Stimulated activated CD4-positive, alpha-beta T cell treated with anti-CD3 and anti-CD28 coated beads, Interleukin-4, amount 100 ng/mL, for 48 hours (primary cell): ENCODE measurements at regions not wholly inside any gene's neighbourhood (a gene's known extent, or its start where the extent isn't known, plus 50 kb on each side); places are given as distances from the start of the nearest gene placed in this dataset.

Experiments used
- DNase-seq, 2 donors: peaks; one replicate each; pipeline ENCODE4 v3.0.0-alpha.2; 2020; ENCODE audit warnings: low read depth in 2 of 2

DNA sequence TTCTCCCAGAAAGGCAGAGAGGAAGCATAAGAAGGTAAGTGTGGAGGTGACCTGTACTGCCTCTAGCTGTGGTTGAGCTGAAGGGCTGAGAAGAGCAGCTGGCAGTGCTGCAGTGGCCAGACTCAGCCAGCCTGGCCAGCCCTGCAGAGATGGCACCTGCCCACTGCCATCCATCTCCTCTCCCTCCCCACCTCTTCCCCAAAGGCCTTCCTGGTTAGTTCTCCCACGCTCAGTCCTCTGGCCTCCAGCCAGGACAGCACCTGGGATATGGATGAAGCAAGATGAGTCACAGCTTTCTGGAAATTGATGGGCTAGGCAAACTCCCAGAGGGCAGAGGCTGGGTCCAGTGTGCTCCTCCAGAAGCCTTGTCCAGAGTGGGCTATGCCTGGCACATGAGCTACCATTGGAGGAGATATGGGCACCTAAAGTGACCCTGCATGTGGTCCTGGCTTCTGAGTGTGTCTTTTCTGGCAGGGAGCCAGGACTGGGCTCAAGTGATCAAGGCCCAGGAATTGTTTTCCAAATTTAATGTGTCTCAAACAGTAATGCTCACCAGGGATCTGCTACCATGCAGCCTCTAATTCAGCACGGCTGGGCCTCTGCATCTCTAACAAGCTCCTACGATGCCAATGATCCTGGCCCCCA is 81.0 kb upstream of the CACUL1 start:
- no peak for DNase-seq

GRCh38 chr10:118838364-118838763 is 83.6 kb upstream of the CACUL1 start:
- DNase-seq, result no peak

GRCh38 chr10:118839348-118839747 is 84.6 kb upstream of the CACUL1 start:
- DNase-seq, result no peak

- peak; percentile 53 to 58 for DNase-seq
Observed at GRCh38 chr10:118840071-118840775, 85.5 kb upstream of the CACUL1 start.

DNA sequence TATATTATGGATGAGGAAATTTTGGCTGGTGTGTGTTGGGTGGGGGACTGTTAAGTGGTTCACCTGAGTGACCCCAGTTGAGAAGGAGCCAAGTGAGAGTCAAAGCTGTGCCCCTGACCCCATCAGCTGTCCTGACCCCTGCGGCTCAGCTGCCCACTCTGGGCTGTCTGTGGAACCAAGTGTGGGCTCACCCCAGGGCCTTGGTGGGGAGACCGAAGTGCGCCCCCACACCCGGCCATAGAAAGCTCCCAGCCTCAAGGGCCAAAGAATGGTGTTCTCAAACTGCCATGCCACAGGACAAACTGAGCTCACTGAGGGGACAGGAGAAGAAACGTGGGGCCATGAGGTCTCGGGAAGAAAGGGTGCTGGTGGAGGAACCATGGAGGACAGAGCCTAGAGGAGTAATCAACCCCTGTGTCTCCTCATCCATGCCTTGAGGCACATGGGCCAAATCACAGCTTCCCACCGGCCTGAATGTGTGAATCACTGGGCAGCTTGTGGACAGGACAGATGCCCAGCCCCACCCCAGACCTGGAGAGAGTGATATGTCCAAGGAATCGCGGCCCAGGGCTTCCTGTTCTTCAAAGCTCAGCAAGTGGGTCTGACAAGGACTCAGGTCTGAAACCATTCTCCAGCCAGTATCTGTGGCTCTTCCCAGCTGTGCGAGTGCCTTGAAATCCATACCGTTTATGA is 86.2 kb upstream of the CACUL1 start:
- DNase-seq, result no peak

DNA sequence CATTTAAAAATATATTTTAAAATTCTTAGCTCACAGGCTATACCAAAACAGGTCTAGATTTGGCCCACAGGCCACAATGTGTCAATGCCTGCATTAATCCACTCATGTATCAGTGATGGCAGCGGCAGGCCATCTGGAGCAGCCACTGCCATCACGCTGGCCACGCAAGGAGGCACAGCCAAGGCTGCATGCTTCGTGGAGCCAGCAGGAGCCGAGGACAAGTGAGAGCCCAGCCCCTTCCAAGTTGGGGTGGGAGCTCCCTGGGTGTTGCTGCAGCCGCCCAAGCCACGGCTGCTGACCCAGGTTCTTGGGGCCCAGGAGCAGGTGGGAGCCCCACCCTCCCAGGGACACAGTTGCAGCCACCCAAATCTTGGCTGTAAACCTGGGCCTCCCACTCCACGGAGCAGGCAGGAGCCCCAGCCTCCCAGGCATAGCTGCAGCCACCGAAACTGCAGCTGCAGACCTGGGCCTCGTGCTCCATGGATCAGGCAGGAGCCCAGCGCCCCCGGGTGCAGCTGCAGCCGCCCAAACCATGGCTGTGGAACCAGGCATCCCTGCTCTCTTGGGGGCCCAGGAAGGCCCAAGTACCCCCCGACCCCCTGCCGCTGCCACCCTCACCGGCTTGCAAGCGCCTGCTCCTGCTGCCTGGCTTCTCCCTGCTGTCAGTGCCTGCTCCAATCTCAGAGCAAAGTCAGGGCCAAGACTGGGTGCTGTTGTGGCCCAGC is 87.3 kb upstream of the CACUL1 start:
- DNase-seq, result no peak

DNA sequence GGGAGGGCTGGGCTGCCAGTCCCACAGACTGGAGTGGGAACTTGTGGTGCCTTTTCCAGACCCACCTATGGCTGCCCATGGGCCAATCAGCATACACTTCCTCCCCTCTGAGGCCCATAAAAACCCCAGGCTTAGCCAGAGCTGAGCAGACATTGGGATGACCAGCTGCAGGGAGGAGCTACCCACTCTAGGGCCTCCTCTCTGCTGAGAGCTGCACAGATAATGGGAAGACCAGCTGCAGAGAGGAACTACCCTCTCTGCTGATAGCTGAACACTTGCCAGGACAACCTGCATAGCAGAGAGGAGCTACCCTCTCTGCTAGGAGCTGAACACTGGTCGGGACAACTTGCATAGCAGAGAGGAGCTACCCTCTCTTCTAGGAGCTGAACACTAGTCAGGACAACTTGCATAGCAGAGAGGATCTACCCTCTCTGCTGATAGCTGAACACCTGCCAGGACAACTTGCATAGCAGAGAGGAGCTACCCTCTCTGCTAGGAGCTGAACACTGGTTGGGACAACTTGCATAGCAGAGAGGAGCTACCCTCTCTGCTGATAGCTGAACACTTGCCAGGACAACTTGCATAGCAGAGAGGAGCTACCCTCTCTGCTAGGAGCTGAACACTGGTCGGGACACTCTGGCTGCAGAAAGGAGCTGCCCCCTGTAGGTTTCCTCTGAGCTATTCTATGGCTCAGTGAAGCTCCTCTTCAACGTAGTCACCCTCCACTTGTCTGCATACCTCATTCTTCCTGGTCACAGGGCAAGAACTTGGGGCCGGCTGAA is 88.3 kb upstream of the CACUL1 start:
- DNase-seq, result no peak

GRCh38 chr10:118843647-118844265 is 89.0 kb upstream of the CACUL1 start:
- no peak for DNase-seq

DNA sequence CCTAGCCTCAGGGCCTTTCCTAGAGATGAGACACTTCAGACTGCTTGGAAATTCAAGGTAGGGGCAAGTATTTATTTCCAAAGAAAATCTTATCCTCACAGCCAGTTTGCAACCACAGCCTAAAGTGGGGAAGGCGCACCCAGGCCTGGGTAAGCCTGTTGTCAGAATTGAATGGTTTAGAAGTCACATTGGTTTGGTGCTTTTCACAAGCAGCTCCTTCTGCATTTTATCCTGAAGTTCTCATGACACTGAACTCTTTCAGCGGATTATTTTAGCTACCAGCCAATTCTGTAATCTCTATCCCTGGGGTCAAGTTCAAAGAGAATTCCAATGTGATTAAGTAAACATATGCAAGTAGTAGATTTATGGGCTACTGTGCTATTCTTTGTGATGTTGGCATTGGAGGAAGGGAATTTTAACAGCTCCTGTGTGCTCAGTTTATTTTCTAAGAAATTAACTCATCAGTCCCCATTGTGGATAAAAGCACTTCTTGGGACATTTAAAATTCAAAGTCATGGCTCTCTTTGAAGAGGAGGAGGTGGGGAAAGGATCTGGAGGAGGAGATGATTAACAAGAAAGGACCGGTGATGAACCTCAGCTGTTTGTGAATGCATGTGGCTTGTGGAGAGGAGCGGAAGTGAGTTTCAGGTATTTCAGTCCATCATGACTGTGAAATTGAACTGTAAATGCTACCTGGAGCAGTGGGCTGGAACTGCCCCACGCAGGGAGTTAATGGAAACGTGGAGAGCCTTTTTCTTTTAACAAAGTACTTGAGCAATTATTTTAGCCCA is 90.2 kb upstream of the CACUL1 start:
- no peak for DNase-seq

DNA sequence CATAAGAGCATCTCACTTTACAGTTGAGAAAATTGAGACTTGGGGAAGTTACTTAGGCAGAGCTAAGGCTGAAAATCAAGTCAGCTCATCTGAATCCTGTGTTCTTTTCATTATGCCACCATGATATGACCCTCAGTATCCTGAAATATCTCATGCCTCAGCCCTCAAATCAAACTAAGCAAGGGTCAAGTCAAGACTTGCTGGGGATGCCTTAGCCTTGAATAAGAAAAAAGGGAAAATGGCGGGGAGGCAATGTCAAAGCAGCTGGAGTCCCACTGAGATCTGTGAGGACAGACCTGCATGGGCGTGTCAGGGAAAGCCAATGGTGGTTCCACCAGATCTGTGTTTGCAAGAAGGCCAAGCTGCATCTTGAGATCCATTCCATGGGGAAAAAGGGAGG is 91.0 kb upstream of the CACUL1 start:
- no peak for DNase-seq

DNA sequence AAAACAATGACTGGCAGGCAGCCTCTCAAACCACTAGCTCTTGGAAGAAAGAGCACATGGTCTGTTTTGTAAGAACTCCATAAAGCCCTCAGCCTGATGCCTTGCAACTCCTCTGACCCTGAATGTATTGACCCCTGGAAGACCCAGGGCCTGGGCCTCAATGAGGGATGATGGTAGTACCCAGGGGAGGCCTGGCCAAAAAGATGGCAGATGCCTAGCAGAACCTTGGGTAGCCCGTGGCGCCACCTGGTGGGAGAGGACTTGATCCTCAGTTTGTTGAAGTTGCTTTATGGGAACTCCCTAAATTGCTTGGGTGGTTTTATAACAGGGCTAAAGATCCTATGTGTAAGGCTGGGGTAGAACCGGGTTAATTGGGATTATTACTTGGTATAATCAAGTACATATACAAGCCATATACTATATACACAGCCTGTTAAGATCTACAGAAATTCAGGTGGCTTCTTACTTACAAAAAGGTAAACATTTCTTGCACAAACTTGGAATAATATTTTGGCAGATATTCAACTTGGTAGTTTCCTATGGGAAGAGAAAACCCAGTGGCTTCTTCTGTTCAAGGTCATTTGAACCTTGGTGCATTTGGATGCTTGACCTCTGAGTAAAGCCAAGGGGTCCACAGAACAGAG is 95.8 kb upstream of the CACUL1 start:
- peak; percentile 74 to 90 for DNase-seq

DNA sequence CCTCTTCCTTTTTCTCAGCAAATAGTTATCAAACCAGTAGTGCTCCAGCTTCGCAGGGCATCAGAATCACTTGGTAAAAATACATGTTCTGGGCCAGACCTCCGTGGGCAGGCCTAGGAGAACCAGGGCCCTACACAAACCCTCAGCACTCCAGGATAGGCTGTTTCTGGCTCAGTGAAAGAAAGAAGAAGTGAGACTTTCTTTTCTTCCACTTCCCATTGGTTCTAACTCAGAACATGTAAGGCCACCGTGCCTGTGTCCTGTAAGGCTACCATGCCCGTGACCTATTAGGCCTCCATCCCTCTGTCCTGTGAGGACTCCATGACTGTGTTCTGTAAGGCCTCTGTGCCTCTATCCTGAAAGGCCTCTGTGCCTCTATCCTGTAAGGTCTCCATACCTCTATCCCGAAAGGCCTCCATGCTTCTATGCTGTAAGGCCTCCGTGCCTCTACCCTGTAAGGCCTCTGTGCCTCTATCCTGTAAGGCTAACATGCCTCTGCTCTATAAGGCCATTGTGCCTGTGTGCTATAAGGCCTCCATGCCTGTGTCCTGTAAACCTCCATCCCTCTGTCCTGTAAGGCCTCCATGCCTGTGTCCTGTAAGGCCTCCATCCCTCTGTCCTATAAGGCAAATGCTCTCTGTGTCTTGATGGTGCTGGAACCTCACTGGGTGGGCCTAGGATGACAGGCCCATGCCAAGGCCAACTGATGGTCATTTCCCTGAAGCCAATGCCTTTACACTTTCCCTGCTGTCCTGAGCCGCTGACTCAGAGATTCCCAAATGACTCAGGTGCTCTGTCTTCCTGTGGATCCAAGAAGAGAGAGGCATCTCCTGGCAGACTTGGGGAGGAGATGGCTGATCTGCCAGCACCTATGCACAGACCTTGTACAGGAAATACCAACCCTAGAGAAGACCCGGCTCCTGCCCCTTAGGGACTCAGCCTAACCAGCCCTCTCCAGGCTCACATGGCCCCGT is 96.6 kb upstream of the CACUL1 start:
- no peak for DNase-seq

- no peak for DNase-seq
Observed at GRCh38 chr10:118853916-118854315, 99.1 kb upstream of the CACUL1 start.

GRCh38 chr10:118856106-118856505 is 101.3 kb upstream of the CACUL1 start:
- DNase-seq, result no peak

DNA sequence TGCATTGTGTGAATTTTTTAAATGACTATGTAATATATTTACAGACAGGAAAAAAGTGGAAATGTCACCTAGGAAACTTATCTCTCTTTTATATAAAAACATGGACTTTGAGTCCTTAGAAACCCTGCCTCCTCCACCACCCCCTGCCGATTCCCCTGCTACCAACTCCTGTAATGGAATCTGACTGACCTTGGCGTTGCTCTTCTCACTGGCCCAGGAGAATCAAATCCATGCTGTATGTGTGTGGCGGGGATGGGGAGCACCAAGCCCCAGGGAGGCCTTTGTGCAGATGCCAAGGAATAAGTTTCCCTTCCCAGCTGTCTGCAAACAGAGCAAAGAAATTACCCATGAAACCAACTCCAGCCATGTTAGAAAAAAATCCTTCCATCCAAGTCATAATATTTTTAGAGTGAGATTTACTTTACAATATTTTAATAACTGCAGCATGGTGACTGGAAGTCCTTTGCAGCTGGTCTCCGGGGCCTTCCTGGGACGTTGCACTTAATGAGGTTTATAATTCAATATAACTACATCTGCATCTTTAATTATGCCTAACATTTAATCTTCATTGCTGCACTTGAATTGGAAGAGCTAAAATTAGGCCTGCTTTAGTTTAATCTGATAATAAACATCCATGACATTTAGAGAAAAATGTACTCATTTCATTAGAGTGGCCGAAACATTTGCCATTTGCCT is 111.4 kb upstream of the CACUL1 start:
- no peak for DNase-seq

DNA sequence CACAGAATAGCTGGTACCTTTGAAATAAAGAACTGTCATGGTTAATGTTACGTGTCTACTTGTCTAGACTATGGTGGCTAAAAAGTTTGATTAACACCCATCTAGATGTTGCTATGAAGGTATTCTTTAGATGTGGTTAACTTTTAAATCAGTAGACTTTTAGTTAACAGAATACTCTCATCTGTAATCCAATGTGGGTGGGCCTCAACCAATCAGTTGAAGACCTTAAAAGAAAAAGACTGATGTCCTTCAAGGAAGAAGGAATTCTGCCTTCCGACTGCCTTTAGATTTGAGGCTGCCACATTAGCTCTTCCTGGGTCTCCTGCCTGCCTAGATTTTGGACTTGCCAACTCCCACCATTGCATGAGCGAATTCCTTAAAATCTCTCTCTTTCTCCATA is 113.0 kb upstream of the CACUL1 start:
- no peak for DNase-seq

- DNase-seq, result no peak
Observed at GRCh38 chr10:118868589-118868988, 113.8 kb upstream of the CACUL1 start.
